IPS-20b (cell line): ENCODE measurements at regions not wholly inside any gene's neighbourhood (a gene's known extent, or its start where the extent isn't known, plus 50 kb on each side); places are given as distances from the start of the nearest gene placed in this dataset.

Source experiments
- H3K27ac ChIP-seq: one replicate; pipeline ENCODE4 v1.5.1; 2013; ENCODE audit warnings: low read length
- H3K27me3 ChIP-seq: 2 replicates; pipeline ENCODE4 v1.6.1; 2013; ENCODE audit warnings: mild to moderate bottlenecking, low read length, inconsistent platforms; ENCODE audit not compliant: insufficient read depth
- H3K36me3 ChIP-seq: 2 replicates; pipeline ENCODE4 v1.6.1; 2013; ENCODE audit warnings: low read depth, mild to moderate bottlenecking, inconsistent platforms, low read length, moderate library complexity; ENCODE audit not compliant: insufficient read depth
- H3K4me1 ChIP-seq: 2 replicates; pipeline ENCODE4 v1.6.1; 2013; ENCODE audit warnings: mild to moderate bottlenecking, control low read depth, inconsistent platforms, low read length, moderate library complexity; ENCODE audit not compliant: insufficient read depth
- H3K4me3 ChIP-seq: 2 replicates; pipeline ENCODE4 v1.5.1; 2013; ENCODE audit warnings: mild to moderate bottlenecking, low read length, inconsistent platforms
- H3K9ac ChIP-seq: 2 replicates; pipeline ENCODE4 v1.6.1; 2013; ENCODE audit warnings: low read depth, mild to moderate bottlenecking, inconsistent platforms, low read length, moderate library complexity
- H3K9me3 ChIP-seq: 2 replicates; pipeline ENCODE4 v1.6.1; 2013; ENCODE audit warnings: mild to moderate bottlenecking, low read depth, low read length, inconsistent platforms; ENCODE audit not compliant: insufficient read depth

DNA sequence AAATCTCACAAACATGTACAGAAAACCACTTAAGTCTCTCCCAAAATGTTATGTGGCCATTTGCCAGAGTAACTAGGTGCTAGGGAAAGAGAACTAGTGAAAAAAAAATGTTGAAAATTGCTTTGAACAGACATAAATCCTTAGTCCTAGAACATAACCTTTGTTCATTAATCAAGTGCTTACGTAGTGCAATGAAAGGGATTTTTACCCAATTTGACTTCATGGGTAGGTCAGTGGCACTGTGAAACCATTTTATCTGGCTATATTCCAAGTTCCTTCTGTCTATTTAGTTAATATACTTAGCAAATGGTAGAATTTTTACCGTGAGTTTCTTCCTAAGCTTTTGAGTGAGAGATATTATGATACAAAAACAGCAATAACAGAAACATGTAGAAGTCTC, 209.4 kb downstream of the DIPK2A start:
- no peaks in the 10 kb centered on the region for H3K27me3 ChIP-seq
- H3K27ac ChIP-seq = no peak overlapping the region
- H3K9ac ChIP-seq = no peak overlapping the region
- H3K4me1 ChIP-seq = no peaks in the 10 kb centered on the region
- no peaks in the 10 kb centered on the region for H3K9me3 ChIP-seq
- no peak overlapping the region for H3K4me3 ChIP-seq
- no peaks in the 10 kb centered on the region for H3K36me3 ChIP-seq

DNA sequence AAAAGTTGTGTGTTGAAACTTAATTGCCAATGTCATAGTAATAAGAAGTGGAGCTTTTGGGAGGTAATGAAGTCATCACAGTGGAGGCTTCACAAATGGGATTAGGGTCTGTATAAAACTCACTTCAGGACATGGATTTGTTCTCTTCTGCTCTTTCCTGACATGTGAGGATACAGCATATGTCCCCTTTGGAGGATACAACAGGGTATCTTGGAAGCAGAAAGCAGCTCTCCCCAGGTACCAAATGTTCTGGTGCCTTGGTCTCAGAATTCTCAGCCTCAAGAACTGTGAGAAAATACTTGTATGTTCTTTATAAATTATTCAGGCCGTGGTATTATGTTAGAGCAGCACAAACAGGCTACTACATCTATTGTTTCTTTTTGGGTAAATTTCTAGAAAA, 210.9 kb downstream of the DIPK2A start:
- Histone ChIP-seq H3K9ac (no peak overlapping the region), H3K36me3 (no peaks in the 10 kb centered on the region), H3K9me3 (no peaks in the 10 kb centered on the region), H3K27me3 (no peaks in the 10 kb centered on the region), H3K4me3 (no peak overlapping the region), H3K27ac (no peak overlapping the region), H3K4me1 (no peaks in the 10 kb centered on the region)

DNA sequence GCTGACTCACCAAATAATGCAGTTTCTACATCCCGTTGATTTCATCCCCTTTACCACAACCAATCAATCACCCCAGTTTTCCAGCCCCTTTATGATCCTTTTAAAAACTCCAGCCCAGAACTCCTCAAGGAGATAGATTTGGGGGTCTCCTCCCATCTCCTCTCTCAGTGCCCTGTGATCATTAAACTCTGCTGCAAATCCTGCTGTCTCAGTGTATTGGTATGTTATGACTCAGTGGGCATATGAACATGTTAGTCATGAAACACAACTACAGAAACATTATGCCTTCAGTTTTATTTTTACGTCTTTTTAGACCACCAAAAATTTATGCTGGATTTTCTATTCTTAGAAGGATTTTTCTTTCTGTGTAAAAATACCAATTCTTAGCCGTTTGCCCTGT, 213.7 kb downstream of the DIPK2A start:
- Histone ChIP-seq H3K9me3 (no peaks in the 10 kb centered on the region), H3K27me3 (no peaks in the 10 kb centered on the region), H3K4me1 (no peaks in the 10 kb centered on the region; the same call in 1 of the 2 replicates), H3K9ac (no peak overlapping the region), H3K4me3 (no peak overlapping the region), H3K27ac (no peak overlapping the region), H3K36me3 (no peaks in the 10 kb centered on the region)

DNA sequence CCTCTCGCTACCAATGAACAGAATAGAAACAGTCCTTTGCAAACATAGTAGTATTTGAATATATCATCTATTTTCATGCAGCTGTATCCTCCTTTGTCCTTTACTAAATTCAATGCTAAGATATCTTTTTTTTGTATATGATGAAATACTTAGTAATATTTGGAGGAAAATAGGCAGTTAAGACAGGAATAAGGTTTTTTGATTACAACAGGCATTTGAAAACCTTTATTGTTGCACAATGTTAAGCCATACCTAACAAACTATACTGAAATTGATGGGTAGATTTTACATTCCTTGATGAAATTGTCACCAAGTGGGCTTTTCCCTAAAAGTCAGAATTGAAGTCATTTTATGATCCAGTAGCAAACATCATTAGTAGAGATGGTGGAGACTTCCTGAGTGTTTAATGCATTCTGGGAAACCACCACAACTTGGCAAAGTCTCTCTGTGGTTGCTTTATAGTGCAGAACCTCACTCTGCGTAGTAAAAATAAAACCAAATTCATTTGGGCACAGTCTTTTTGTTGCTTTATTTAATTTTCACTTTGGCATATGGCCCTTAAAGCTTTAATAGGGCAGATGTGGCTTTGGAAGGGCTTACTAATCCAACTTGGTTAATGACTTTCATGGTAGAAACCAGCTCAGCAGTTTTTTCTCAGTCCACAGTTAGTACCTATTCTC, 216.0 kb downstream of the DIPK2A start:
- Histone ChIP-seq H3K9ac (no peak overlapping the region), H3K27me3 (no peaks in the 10 kb centered on the region), H3K27ac (no peak overlapping the region), H3K4me1 (no peaks in the 10 kb centered on the region; the same call in 1 of the 2 replicates), H3K9me3 (no peaks in the 10 kb centered on the region), H3K4me3 (no peak overlapping the region), H3K36me3 (no peaks in the 10 kb centered on the region)

DNA sequence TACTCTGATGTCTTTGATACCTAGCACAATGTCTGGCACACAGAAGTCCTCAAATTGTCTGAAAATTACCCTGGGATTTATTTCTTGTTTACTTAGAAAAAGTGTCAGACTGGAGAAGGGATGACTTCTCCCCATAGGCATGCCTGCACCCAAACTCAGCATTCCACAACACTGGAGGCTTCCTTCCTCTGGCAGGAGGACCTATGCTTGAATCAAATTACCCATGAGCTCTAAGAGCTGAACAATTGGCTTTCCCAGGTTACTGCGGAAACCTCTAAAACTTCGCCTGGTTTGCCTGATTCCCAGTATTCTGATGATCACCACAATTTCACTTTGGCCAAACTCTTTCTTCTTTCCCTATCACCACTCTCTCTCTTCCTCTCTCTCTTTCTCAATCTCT, 217.4 kb downstream of the DIPK2A start:
- Histone ChIP-seq H3K9me3 (no peaks in the 10 kb centered on the region), H3K27me3 (no peaks in the 10 kb centered on the region), H3K9ac (no peak overlapping the region), H3K27ac (no peak overlapping the region), H3K4me3 (no peak overlapping the region), H3K36me3 (no peaks in the 10 kb centered on the region), H3K4me1 (no peaks in the 10 kb centered on the region; the same call in 1 of the 2 replicates)

DNA sequence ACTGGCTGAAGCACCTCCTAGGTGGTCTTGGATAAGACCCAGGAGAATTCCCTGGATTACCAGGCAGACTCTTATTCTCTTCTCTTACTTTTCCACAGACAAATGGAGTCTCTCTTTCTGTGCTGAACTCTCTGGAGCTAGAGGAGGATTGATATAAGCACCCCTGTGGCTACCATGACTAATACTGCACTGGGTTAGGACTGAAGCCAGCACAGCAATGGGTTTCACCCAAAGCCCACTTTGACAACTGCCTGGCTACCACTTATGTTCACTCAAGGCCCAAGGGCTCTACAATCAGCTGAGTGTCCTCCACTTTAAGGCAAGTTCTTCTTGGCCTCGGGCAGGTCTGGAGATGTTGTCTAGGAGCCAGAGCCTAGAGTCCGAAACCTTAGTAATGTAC, 225.5 kb downstream of the DIPK2A start:
- Histone ChIP-seq H3K9ac (no peak overlapping the region), H3K4me1 (no peaks in the 10 kb centered on the region), H3K9me3 (peaks cover 9% of the 10 kb centered on the region), H3K36me3 (no peaks in the 10 kb centered on the region), H3K27me3 (no peaks in the 10 kb centered on the region), H3K4me3 (no peak overlapping the region), H3K27ac (no peak overlapping the region)

DNA sequence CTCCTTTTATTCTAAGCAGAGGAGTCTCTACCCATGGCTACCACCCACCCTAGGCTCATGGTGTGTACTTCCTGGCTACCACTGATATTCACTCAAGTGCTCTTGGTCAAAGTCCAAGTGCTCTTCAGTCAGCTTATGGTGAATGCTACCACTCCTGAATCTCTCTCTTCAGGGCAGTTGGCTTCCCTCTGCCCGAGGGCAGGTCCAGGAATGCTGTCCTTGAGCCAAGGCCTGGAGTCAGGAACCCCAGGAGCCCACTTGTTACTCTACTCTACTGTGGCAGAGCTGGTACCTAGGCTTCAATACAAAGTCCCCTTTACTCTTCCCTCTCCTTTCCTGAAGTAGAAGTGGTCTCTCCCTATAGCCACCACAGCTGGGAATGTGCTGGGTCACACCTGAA, 226.0 kb downstream of the DIPK2A start:
- H3K4me1 ChIP-seq = no peaks in the 10 kb centered on the region
- H3K9ac ChIP-seq = no peak overlapping the region
- H3K36me3 ChIP-seq = no peaks in the 10 kb centered on the region
- H3K4me3 ChIP-seq = no peak overlapping the region
- H3K27ac ChIP-seq = no peak overlapping the region
- no peaks in the 10 kb centered on the region for H3K27me3 ChIP-seq
- peaks cover 9% of the 10 kb centered on the region for H3K9me3 ChIP-seq

DNA sequence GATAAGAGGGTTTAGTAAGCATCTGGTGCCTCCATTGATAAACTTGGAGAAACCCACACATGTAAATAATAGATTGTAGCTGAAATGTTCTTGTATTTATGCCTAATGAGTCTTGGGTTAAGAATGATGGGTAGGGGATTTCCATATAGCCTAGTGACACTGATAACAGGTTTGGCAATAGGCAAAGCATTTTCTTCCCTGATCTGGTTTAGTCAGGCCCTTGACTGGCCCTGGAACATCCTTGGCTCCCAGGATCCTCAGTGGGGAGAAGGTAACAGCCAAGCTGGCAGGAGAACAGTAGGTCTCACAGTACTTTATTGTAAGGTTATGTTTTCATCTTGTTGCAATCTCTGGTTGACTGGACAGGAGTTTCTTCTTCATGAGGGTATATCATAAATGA, 228.4 kb downstream of the DIPK2A start:
- no peak overlapping the region for H3K27ac ChIP-seq
- H3K4me3 ChIP-seq = no peak overlapping the region
- H3K9ac ChIP-seq = no peak overlapping the region
- H3K4me1 ChIP-seq = no peaks in the 10 kb centered on the region
- no peaks in the 10 kb centered on the region for H3K27me3 ChIP-seq
- H3K9me3 ChIP-seq = peaks cover 4% of the 10 kb centered on the region
- H3K36me3 ChIP-seq = no peaks in the 10 kb centered on the region

DNA sequence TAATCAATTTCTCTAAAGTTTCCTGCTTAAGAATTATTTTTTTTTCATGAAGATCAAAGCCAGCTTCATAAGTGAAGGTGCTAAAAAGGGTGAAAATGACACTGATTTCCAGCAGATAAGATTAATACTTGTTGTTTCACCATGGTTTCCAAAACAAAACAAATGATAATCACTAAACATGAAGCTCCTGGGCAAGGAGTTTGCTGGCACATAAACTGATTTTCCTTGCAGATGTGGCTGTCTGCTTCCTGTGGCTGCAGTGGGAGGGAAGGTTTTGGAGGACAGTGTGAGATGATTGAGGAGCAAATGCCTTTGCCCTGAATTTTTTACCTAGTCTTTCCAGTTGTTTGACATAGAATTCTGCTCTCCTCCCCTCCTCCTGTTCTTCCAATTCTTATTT, 228.8 kb downstream of the DIPK2A start:
- H3K9me3 ChIP-seq = no peaks in the 10 kb centered on the region
- H3K27ac ChIP-seq = no peak overlapping the region
- no peaks in the 10 kb centered on the region for H3K27me3 ChIP-seq
- no peaks in the 10 kb centered on the region for H3K4me1 ChIP-seq
- no peaks in the 10 kb centered on the region for H3K36me3 ChIP-seq
- H3K4me3 ChIP-seq = no peak overlapping the region
- no peak overlapping the region for H3K9ac ChIP-seq

DNA sequence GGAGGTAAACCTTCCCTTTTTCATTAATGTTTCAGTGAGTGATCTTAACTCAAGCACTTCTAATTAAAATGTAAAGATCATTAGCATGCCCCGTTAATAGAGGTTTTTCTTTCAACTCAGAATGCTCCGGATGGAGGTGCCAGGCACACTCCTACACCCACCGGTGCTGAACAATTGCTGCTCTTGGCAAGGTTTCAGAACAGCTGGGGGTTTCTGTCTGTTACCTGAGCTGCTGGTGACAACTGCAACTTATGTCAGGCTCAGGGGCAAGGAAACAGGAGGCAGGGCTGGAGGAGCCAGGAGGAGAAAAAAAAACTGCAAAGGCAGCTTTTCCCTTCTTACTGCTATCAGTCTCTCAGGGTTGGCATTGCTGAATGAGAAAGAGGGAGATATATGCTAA, 250.1 kb downstream of the DIPK2A start:
- Histone ChIP-seq H3K9ac (no peak overlapping the region), H3K27me3 (no peaks in the 10 kb centered on the region), H3K4me3 (no peak overlapping the region), H3K36me3 (no peaks in the 10 kb centered on the region), H3K27ac (no peak overlapping the region), H3K4me1 (peaks cover 3% of the 10 kb centered on the region; the same call in 1 of the 2 replicates), H3K9me3 (no peaks in the 10 kb centered on the region)

DNA sequence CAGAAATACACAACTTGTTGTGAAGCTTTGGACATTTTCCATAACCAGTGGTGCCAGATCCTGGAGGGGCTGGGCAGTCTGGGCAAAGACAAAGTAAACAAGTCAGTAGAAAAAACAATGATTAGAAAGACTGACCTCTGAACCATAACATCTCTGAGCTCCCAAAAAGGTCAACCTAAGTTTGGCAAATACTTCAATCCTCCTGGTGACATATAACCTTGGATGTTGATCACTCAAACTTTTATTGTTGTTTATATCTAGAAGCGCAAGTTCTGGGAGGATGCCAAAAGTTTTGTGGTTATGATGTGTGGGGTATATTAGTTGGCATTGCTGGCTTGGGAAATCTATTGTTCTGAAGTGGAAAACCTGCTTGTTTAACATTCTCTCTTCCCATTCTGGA, 257.7 kb downstream of the DIPK2A start:
- no peak overlapping the region for H3K27ac ChIP-seq

DNA sequence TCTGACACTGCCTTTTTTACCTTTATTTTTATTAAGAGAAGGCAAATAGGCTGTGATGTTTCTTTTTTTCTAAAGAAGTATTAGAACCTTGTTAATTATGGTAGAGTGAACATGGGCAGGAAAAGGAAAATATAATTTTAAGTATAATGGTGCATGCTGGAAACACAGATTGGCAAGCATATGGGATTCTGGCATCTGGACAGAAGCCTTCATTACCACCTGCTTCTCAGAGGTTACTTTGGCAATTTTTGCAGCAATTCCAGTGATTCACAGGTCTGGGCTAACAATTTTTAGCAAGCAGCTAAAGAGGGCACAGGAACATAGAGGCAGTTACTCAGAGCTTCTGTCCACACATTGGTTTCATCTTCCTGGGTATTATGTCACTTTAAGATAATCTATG, 258.3 kb downstream of the DIPK2A start:
- H3K9me3 ChIP-seq = no peaks in the 10 kb centered on the region
- H3K36me3 ChIP-seq = no peaks in the 10 kb centered on the region
- H3K4me1 ChIP-seq = no peaks in the 10 kb centered on the region
- no peaks in the 10 kb centered on the region for H3K27me3 ChIP-seq
- no peak overlapping the region for H3K27ac ChIP-seq
- H3K4me3 ChIP-seq = no peak overlapping the region
- no peak overlapping the region for H3K9ac ChIP-seq

More for the DNA sequence above, 257.7 kb downstream of the DIPK2A start:
- Histone ChIP-seq H3K9me3 (no peaks in the 10 kb centered on the region), H3K27me3 (no peaks in the 10 kb centered on the region), H3K4me1 (no peaks in the 10 kb centered on the region), H3K4me3 (no peak overlapping the region), H3K9ac (no peak overlapping the region), H3K36me3 (no peaks in the 10 kb centered on the region)
